Posterior vena cava (tissue), 2 donors: ENCODE measurements at regions not wholly inside any gene's neighbourhood (a gene's known extent, or its start where the extent isn't known, plus 50 kb on each side); places are given as distances from the start of the nearest gene placed in this dataset.
"Not testable (repeated sequence)": the region's sequence is repeated elsewhere in the genome, so short reads cannot be mapped to it uniquely, and the experiment has no call there.

ENCODE experiments used
- DNase-seq: peaks from one replicate; pipeline ENCODE4 v3.0.0-alpha.2; 2020; ENCODE audit warnings: low spot score
- intact Hi-C, 2 donors: fragments of 100-400 bp; cut with DNase I; formaldehyde crosslinking; loops; one replicate each; pipeline versions ENCODE4 v1.14.1 to v1.14.2; 2022 to 2023
- donor health status: DM: yes; HTN: yes; CAD: no.
- donor health status: DM: yes; HTN: yes; CAD: no.

DNA sequence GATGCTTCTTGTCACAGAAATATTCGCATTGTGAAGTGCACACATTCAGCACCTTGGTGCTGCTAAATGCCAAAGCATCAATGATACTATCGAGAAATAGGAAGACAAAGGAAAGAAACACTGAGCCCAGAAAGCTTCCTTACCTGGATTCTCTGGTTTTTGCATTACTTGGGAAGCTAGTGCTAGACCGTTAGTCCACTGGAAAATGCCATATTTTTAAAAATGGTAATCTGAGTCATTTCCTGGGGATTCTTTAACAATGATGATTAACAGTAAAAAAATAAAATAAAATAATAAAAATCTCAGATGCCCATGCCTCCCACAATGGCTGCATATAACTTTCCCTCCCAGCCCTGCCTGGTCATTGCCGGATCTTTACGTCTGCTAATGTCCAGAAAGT is 420.1 kb upstream of the MGMT start:
- no peak for DNase-seq
- intact Hi-C loops, result no loop called here

DNA sequence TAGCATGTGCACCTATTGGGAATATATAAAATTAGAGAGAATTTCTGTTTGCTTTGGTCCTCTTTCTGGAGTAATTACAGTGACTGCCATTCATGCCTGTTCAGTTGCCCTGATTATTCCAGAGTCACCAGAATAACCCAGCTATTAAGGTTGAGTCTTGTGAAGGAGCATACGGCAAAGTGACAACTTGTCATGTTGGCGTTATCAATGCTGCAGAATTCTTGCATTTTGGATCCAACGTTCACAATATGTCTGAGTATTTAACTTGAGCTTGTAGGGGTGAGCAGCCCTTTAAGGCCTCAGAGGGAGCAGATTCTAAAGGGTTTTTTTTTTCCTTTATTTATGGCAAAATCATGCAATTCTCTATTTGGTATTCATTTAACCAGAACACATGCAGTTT is 419.4 kb upstream of the MGMT start:
- DNase-seq, result no peak
- intact Hi-C loops, result no loop called here

DNA sequence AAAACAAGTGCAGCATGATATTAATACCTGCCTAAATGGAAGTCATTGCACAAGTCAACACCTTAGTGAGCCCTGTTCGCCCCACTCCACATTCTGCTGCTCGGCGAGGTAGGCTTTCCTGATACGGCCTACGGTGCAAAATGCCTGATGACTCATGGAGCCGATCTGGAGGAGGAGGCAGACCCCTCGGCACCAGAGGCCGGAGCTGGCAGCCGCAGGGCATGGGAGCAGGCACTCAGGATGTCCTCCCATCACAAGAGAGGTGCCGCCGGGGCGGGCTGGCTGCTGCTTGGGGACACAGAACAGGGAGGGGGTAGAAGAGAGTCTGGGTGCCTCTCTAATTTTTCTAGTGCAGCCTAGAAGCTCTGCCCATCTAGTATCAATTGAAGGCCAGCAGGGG is 418.5 kb upstream of the MGMT start:
- intact Hi-C loops, result no loop called here
- DNase-seq, result no peak

DNA sequence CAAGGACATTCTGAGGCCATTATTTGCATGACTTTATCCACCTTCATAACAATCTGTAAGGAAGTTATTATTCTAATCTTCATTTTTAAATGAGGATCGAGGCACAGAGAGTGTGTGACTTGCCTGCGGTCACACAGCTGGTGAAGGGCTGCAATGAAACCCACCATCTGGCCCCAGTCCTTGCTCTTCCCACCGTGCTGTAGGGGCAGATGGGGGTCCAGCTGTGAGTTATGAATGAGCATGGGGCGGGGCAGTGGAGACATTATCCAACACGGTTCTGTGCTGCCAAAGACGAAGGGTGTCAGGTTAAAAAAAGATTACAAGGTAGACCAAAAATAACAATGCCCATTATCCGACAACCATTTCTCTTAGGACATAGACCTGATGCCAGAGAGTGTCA is 417.5 kb upstream of the MGMT start:
- DNase-seq, result no peak
- intact Hi-C loops, result no loop called here

DNA sequence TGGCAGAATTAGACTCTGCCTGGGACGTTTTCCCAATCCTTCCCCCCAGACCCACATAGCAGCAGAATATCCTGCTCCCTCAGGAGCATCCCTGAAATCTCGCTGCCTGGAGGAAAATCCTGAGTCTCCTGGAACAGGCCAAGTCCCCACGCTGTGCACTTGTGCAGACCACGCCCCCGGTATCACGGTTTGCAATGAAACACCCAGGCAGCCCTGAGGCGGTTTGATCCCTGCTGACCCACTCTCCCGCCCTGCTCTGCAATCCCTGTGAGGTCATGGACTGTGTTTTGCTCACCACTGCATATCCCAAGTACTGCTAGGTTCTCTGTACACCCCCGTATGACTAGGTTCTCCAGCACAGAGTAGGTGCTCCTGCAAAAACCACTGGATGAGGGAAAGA is 411.8 kb upstream of the MGMT start:
- DNase-seq, result no peak
- intact Hi-C loops, result no loop called here

DNA sequence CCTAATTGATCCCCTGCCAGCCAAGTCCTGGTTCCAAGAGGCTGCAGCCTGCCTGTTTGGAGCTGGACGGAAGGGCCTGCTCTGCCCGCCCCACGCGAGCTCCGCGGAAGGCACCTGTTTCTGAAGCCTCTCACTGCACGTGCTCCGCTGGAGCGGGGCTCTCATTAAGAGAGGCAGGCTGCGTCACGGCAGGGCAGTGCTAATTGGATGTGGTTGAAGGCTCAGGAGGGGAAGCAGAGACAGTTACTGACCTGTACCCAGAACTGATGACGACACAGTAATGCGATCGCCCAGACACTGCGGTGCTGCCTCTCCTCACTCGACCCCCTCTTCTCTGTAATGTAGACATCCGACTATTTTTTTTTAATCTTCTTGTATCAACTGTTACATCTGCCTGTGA is 411.1 kb upstream of the MGMT start:
- DNase-seq, result no peak
- intact Hi-C loops, result no loop called here

DNA sequence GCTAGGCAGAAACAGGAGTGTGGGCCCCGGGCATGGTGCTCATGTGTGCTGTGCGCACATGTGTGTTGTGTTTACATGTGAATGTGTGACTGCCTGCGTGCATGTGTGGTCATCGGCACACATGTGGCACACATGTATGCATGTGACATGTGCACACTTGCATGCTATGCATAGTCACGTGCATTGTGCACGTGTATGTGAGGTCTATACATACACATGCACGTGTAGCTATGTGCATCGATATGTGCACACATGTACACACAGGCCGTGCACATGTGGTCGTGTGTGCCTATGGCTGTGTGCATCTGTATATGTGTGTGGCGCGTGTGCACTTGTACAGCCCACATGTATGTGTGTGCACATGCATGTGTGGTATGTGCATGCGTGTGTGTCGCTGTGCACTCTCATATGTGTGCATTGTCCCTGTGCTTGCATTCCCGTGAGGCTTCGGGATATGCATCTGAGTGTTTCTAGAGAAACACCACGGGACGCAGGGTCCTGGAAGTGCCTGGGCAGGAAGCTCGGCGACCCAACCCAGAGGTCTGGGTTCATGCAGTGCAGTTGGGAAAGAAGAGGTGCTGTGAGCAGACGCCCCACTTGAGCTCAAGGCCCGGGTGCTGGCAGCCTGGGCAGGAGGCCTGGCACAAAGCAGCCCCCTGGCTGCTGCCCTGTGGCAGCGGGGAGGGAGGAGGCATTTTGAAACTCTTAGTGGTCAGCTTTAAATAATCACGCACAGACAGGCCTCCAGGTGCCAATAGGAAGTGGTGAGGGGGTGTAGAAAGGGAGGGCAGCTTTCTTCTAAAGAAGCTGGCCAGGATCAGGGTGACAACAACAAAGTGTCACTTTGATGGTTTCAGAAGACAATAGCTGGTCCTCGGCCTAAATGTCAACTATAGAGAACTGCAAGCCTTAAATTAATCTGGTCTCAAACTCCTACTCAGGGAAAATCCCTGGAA is 410.0 kb upstream of the MGMT start:
- DNase-seq, result no peak
- intact Hi-C loops, result no loop called here

DNA sequence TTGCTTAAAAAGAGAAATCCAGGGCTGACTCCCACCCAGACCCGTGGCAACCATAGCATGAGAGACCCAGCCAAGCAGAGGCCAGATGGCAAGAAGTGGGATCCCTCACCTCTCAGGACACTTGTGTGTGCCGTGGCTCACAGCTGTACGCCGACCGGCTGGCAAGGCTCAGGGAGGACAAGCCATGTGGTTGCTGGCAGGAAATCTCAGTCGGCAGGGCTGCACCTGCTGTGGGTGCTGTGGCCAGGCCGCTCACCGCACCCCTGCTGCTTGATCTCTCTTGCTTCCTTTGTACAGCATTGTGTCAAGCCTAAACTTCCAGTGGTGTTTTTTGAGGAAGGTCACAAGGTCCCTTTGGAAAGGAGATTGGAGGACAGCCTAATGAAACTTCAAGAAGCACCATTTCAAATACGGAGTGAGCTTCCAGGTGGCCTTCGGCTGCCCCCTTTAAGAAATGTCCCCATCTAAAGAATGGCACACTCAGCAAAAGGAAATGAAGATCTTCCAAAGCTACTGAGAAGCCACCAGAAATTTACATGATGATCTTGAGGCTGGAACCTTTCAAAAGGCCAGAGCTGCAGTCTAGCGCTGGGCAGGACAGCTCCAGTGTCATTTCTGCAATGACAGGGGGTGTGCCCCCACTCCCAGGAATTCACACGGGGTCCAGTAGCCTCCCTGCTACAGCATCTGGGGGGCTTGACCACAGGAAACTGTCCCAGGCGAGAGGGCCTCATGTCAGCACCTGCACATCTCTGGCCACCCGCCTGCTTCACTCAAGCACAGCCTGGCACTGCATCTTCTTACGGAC is 409.0 kb upstream of the MGMT start:
- intact Hi-C loops, result no loop called here
- DNase-seq, result no peak

DNA sequence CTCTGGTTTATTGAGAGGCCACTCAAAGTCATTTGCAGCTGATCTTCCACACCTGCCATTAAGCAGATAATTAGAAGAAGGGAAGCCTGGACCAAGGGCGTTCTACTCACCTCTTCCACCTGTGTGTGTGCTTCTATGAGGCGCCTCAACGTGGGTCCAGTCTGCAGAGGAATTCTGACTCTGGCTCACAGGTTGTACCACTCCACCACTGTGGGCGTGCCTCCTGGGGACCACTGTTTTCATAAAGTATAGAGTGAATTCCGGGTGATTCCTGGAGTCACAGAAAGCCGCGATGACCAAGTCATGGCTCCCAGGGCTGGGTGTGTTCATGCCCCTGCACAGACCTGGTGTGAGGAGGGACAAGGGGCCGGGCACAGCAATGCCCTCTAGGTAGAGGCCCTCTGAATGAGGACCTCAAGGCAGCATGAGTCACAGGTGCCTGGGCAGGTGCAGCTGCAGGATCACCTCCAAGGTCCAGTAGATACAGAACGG is 408.3 kb upstream of the MGMT start:
- intact Hi-C loops, result no loop called here
- no peak for DNase-seq

DNA sequence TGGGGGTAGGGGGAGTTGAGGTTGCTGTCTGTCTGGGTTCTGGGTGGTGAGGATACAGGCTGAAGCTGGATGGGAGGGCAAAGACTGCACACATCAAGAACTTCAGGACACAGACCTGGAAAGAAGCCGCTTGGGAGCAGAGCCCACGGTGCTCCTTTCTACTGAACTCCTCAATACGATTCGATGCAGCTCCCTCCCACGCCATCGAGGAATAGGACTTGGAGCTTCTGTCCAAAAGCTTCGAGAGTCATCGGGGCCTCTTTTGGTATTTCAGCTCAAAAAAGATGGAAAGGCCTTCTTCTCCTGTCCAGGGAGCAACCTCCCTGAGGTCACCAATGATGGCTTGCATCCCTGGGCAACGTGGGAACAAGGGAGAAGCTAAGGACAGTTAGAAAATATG is 407.1 kb upstream of the MGMT start:
- intact Hi-C loops, result no loop called here
- DNase-seq, result no peak

DNA sequence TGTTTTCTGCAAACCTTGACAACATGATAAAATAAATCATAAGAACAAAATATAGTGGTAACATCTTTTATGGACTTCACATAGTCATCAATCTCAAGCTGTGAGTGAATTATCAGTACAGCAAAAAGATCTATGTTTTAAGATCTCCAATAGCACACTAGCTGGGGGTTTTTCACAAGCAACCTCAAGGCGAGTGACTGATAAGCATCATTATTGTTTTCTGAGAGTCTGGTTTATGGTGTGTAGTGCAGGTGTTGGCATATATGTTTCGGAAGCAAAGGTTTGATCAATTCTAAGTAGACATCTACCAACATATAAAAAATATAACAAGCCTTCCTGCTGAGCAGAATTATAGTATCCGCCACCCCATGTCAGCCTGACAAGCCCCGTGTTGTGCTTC is 403.8 kb upstream of the MGMT start:
- DNase-seq, result no peak
- intact Hi-C loops, result no loop called here

DNA sequence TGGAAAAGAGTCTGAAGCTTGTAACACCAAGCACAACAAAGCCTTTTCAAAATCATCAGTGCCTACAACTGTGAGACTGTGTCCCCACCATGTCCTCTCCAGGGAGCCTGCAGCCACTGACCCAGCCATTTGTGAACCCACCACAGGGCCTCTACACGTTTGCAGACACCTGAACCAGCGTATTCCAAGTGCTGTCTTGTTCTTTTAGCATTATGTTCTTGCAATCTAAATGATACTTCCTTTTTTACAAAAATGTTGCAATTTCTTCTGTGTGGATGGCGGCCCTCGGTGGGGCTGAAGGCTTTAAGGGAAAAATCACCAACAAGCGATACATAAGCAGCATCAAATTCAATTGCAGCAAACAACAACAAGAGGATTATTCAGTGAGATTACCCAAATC is 403.2 kb upstream of the MGMT start:
- intact Hi-C loops, result no loop called here
- no peak for DNase-seq

DNA sequence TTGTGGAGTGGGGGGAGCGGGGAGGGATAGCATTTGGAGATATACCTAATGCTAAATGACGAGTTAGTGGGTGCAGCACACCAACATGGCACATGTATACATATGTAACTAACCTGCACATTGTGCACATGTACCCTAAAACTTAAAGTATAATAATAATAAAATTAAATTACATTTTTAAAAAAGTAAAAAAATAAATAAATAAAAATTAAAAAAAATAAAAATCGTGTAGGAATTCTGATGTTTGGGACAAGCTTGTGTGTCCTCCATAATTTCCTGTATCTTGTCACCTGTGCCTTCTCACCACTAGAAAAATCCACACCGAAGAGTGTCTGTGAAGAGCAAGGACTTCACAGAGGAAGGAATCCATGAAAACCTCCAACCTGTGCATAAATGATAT is 400.5 kb upstream of the MGMT start:
- intact Hi-C loops, DNase-seq: not testable (repeated sequence)

DNA sequence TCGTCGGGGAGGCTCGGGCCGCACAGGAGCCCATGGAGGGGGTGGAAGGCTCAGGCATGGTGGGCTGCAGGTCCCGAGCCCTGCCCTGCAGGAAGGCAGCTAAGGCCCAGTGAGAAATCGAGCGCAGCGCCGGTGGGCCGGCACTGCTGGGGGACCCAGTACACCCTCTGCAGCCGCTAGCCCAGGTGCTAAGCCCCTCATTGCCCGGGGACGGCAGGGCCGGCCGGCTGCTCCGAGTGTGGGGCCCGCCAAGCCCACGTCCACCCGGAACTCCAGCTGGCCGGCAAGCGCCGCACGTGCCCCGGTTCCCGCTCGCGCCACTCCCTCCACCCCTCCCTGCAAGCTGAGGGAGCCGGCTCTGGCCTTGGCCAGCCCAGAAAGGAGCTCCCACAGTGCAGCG is 395.6 kb upstream of the MGMT start:
- intact Hi-C loops, result loop anchor here in 1 of 2 donors (10.0 kb wide), 1 partner anchor 937 kb away; no protein-coding TSS in a partner anchor
- DNase-seq, result not testable (repeated sequence)

DNA sequence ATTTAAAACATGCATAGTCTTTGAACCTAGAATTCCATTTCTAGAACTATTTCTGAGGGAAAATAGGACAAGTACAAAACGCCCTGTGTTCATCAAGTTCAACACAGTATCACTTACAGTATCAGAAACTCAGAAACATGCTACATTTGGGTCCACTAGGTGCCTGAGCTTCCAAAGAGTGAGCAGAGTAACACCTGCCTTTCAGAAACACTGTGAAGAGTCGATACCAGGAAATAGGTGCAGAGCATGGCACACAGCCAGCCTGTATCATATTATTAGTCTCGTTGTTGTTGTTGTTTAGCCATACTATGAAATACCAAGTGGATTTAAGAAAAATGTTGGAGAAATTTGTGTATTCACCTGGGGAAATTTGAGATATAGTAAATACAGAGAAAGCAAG is 392.1 kb upstream of the MGMT start:
- DNase-seq, result no peak
- intact Hi-C loops, result loop anchor here in 1 of 2 donors (10.0 kb wide), 1 partner anchor 940 kb away; no protein-coding TSS in a partner anchor

DNA sequence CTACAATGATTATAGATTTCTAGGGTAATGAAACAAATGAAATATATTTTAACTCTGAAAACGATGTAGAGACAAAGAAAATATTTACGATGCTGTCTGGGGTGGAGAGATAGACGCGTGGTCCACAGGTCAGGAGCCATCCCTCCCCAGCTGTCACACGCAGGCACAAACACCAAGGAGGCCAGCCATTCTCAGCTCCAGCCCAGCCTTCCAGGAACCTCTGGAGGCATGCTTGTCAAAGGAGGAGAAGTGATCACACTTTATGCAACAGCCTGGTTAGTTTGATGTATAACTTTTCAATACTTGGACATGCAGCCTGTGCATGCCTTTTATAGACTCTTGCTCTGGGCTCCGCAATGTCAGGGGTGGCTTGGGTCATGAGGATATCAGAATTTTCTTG is 391.5 kb upstream of the MGMT start:
- intact Hi-C loops, result loop anchor here in 1 of 2 donors (10.0 kb wide), 1 partner anchor 941 kb away; no protein-coding TSS in a partner anchor

DNA sequence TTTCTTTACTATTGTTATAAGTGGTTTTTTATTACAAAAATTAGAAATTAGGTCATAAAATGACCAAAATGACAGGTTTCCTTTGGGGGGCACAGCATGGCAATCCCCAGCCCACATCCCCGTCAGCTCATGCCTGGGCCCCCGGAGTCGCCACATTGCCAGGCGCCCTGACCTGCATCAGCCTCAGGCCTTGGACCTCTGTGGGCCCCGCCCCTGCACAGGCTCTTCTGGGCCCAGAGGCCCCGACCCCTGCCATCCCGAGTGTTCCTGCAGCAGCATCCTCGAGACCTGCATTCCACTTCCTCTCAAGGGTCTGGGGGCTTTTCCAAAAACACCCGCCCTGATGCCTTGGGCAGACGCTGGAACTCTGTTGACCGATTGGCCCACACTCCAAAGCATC is 391.1 kb upstream of the MGMT start:
- DNase-seq, result no peak
- intact Hi-C loops, result loop anchor here in 1 of 2 donors (10.0 kb wide), 1 partner anchor 941 kb away; no protein-coding TSS in a partner anchor

More for the DNA sequence above, 391.5 kb upstream of the MGMT start:
- DNase-seq, result no peak

DNA sequence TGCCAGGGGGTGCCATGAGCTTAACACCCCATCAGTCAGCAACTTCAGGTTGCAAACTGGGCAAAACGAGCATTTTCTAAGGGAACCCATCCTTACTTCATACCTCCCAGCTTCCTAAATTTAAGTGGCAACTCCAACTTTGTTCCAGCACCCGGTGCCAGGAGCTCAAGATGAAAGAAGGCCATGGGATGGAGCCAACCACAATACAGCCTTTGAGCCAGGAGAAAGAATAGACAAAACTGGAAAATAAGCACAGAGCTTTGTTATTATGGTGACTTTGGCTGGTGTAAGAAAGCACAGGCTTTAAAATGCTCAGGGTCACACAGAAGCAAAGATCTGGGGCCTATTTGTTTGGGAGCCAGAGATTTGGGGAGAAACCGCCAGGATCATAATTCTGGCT is 388.7 kb upstream of the MGMT start:
- no peak for DNase-seq
- intact Hi-C loops, result loop anchor here in 1 of 2 donors (10.0 kb wide), 1 partner anchor 944 kb away; no protein-coding TSS in a partner anchor

DNA sequence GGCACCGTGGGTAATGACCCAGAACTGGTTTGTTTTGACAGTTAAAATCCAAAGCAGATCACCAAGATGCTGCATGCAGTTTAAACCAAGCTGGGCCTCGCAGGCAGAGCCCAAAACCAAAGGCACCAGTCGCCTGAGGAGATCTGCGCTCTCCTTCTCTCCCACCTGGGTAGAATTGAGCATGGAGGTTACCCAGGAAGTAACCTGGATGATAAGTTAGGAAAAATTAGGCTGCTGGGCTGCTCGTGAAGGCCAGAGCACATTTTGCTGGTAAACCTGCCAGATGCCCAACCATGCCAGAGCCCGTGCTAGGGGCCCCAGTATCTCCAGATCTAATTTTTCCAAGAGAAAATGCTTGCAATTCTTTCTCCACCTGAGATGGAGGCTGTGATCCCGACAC is 388.3 kb upstream of the MGMT start:
- no peak for DNase-seq
- intact Hi-C loops, result loop anchor here in 1 of 2 donors (10.0 kb wide), 1 partner anchor 944 kb away; no protein-coding TSS in a partner anchor

DNA sequence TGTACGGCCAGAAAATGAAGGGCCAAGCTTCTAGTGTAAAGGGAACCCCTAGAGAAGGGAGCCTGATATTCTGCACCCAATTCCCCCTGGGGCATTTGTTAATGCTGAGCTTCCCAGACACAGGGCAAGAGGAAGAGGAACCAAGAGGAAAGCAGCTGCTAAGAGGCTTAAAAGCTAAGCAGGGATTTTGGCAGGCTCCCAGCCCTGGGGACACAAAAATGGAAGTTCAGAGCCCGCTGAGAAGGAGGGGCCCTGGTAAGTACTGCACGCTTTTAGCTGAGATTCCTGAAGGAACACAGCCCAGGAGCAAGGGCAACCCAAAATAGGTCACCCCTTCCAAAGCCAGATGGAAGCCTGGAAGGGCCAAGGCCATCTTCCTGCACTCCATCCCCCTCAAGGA is 387.3 kb upstream of the MGMT start:
- DNase-seq, result no peak
- intact Hi-C loops, result loop anchor here in 1 of 2 donors (10.0 kb wide), 1 partner anchor 945 kb away; no protein-coding TSS in a partner anchor
